GM13977 (cell line): ENCODE measurements at regions not wholly inside any gene's neighbourhood (a gene's known extent, or its start where the extent isn't known, plus 50 kb on each side); places are given as distances from the start of the nearest gene placed in this dataset.

Experiments
- DNase-seq: peaks from one replicate; pipeline ENCODE4 v3.0.0; 2012; ENCODE audit warnings: low spot score
- CTCF ChIP-seq: IDR thresholded peaks from 2 replicates; pipeline ENCODE4 v1.5.1; 2012; ENCODE audit warnings: mild to moderate bottlenecking, control low read depth; ENCODE audit not compliant: insufficient read depth; ENCODE audit errors: extremely low read depth, missing control alignments
- in situ Hi-C: fragments of 300-500 bp; cut with MboI; formaldehyde crosslinking; loops from one replicate; pipeline ENCODE4 v1.12.0; 2022; ENCODE audit warnings: low sequenced_read_pairs, low pct_unique_long_range_greater_than_20kb, mixed read lengths, inconsistent platforms; ENCODE audit not compliant: unreplicated experiment

- no peak for DNase-seq
- no peak for TF ChIP-seq CTCF
- in situ Hi-C loops, result no loop called here
Observed at GRCh38 chr10:52999258-52999657, 226.7 kb upstream of the MBL2 start.

DNA sequence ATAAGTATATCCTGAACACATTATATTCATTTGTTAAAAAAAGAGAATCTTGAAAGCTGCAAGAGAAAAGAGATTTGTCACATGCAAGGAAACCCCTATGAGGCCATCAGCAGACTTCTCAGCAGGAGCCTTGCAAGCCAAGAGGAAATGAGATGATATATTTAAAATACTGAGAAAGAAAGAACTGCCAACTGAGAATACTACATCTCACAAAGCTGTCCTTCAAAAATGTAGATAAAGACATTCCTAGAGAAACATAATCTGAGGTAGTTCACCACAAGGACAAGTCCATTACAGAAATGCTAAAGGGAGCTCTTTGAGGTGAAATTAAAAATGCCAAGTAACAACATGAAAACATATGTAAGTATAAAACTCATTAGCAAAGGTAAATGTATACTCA, 224.4 kb upstream of the MBL2 start:
- no peak for DNase-seq
- in situ Hi-C loops, result no loop called here
- no peak for TF ChIP-seq CTCF

DNA sequence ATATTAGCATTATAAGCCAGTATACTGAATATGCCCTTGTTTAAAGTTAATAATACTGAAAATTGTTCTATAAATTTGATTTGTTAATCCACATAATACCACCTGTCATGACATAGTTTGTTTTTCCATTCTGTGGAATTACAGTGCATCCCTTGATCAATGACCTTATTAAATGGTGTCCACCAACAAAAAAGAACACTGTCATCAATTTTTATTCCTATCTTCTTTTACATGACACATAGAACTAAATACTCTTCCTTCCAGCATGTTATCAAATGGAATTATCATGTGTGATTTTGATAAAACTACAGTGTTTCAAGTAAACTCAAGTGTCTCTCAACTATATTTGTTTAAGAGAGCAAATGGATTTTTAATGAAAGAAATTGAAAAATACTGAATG, 221.8 kb upstream of the MBL2 start:
- no peak for DNase-seq
- no peak for TF ChIP-seq CTCF
- in situ Hi-C loops, result no loop called here

- in situ Hi-C loops, result no loop called here
- no peak for TF ChIP-seq CTCF
- DNase-seq, result no peak
Observed at GRCh38 chr10:52993109-52993508, 220.5 kb upstream of the MBL2 start.

DNA sequence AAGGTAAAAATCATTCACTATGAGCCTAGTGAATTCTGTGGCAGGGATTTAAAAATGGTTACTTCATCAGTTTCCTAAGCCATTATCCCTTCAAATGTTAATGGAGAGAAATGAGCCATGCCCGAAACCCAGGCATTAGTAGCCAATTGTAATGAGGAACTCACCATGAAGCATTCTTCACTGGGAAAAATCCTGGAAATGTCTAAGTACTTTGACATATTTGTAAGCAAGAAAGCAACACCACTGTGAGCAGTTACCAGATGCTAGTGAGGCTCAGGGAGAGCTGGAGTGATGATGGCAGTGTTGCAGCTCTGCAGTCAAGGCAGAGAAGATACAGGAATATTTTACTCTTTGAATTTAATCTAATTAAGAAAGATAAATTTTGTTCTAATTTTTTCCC, 220.0 kb upstream of the MBL2 start:
- DNase-seq, result no peak
- no peak for TF ChIP-seq CTCF
- in situ Hi-C loops, result no loop called here

GRCh38 chr10:52988923-52989322, 216.3 kb upstream of the MBL2 start:
- DNase-seq, result no peak
- in situ Hi-C loops, result no loop called here
- TF ChIP-seq CTCF, result no peak

GRCh38 chr10:52986125-52986524, 213.5 kb upstream of the MBL2 start:
- no peak for DNase-seq
- no peak for TF ChIP-seq CTCF
- in situ Hi-C loops, result no loop called here
